HUES48 (cell line): ENCODE measurements at regions not wholly inside any gene's neighbourhood (a gene's known extent, or its start where the extent isn't known, plus 50 kb on each side); places are given as distances from the start of the nearest gene placed in this dataset.

Experiments
- H3K27ac ChIP-seq: one replicate; pipeline ENCODE4 v1.7.0; 2013; ENCODE audit warnings: low read depth, low read length, inconsistent platforms
- H3K27me3 ChIP-seq: 2 replicates; pipeline ENCODE4 v1.6.1; 2013; ENCODE audit warnings: mild to moderate bottlenecking, low read length; ENCODE audit not compliant: control insufficient read depth, insufficient read depth
- H3K36me3 ChIP-seq: 2 replicates; pipeline ENCODE4 v1.6.1; 2013; ENCODE audit warnings: low read length; ENCODE audit not compliant: control insufficient read depth, insufficient read depth
- H3K4me1 ChIP-seq: 2 replicates; pipeline ENCODE4 v1.6.1; 2013; ENCODE audit warnings: mild to moderate bottlenecking, low read length; ENCODE audit not compliant: control insufficient read depth, insufficient read depth
- H3K4me3 ChIP-seq: 2 replicates; pipeline ENCODE4 v1.5.1; 2013; ENCODE audit warnings: mild to moderate bottlenecking, low read depth, low read length
- H3K9ac ChIP-seq: 2 replicates; pipeline ENCODE4 v1.6.1; 2013; ENCODE audit warnings: mild to moderate bottlenecking, low read depth, low read length, moderate library complexity
- H3K9me3 ChIP-seq: 2 replicates; pipeline ENCODE4 v1.6.1; 2013; ENCODE audit warnings: low read length; ENCODE audit not compliant: control insufficient read depth, insufficient read depth

DNA sequence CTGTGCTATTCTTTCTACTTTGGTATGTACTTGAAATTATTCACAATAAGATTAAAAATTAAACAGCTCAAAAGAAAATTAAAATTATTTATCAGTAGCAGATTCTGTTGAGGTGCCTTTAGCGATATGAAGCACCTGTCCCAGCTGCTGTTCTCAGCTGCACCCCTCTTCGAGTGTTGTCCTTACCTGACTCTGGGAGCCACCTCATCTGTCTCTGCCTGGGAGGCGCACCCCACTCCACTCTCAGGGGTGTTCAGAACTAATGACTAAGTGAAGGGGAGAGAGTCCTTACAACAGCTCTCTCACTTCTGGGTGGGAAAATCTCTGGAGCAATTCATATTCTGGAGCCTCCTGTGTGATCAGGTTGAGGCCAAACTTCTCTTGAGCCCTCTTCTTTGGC is 745.7 kb downstream of the RFPL4B start:
- H3K4me1 ChIP-seq = peaks cover 4% of the 10 kb centered on the region; the same call in 1 of the 2 replicates
- no peaks in the 10 kb centered on the region for H3K36me3 ChIP-seq
- H3K27ac ChIP-seq = no peak overlapping the region
- no peaks in the 10 kb centered on the region for H3K27me3 ChIP-seq
- no peak overlapping the region for H3K4me3 ChIP-seq
- H3K9me3 ChIP-seq = no peaks in the 10 kb centered on the region
- H3K9ac ChIP-seq = no peak overlapping the region

DNA sequence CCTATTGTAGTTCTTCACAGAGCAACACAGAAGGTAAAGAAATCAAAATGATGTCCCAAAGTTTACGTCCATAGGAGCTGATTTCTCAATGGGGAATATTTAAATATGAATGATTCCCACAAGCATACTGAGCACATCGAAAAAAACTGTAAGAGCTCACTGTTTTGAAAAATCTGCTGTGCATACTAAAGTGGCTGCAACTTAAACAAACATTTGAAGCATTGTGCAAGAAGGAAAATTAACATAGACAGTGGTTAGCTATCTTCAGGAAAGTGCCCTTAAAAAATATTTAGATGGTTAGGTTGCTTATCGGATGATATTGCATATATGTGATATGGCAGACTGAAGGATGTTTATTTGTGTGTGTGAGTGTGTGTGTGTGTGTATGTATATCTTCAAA is 747.6 kb downstream of the RFPL4B start:
- H3K9me3 ChIP-seq = no peaks in the 10 kb centered on the region
- H3K36me3 ChIP-seq = no peaks in the 10 kb centered on the region
- no peak overlapping the region for H3K4me3 ChIP-seq
- H3K9ac ChIP-seq = no peak overlapping the region
- H3K4me1 ChIP-seq = peaks cover 4% of the 10 kb centered on the region; the same call in 1 of the 2 replicates
- no peaks in the 10 kb centered on the region for H3K27me3 ChIP-seq
- no peak overlapping the region for H3K27ac ChIP-seq

GRCh38 chr6:113095841-113096240 is 748.7 kb downstream of the RFPL4B start:
- Histone ChIP-seq H3K9me3 (no peaks in the 10 kb centered on the region), H3K4me3 (no peak overlapping the region), H3K36me3 (no peaks in the 10 kb centered on the region)

DNA sequence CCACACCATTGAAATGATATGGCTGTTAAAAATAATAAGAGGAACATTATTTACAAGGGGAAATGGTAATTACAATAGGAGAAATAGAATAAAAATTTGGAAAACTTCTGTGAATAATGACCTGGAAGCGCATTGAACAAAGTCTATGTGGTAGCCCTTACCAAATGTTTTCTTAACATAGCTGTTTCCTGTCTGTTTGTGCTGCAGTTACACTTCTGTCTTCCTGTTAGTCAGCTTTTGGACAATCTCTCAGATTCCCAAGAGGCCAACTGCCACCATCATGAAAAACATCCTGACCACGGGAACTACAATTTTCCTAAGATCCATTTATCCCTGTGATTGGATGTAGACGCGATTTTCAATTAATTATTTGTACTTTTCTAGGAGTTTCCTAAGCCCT is 754.4 kb upstream of the MARCKS start:
- no peaks in the 10 kb centered on the region for H3K9me3 ChIP-seq
- no peaks in the 10 kb centered on the region for H3K4me1 ChIP-seq
- no peak overlapping the region for H3K27ac ChIP-seq
- H3K36me3 ChIP-seq = no peaks in the 10 kb centered on the region
- H3K9ac ChIP-seq = no peak overlapping the region
- no peak overlapping the region for H3K4me3 ChIP-seq
- no peaks in the 10 kb centered on the region for H3K27me3 ChIP-seq

More at GRCh38 chr6:113095841-113096240, 748.7 kb downstream of the RFPL4B start:
- H3K9ac ChIP-seq = no peak overlapping the region
- H3K27ac ChIP-seq = no peak overlapping the region
- H3K4me1 ChIP-seq = peaks cover 4% of the 10 kb centered on the region; the same call in 1 of the 2 replicates
- no peaks in the 10 kb centered on the region for H3K27me3 ChIP-seq

DNA sequence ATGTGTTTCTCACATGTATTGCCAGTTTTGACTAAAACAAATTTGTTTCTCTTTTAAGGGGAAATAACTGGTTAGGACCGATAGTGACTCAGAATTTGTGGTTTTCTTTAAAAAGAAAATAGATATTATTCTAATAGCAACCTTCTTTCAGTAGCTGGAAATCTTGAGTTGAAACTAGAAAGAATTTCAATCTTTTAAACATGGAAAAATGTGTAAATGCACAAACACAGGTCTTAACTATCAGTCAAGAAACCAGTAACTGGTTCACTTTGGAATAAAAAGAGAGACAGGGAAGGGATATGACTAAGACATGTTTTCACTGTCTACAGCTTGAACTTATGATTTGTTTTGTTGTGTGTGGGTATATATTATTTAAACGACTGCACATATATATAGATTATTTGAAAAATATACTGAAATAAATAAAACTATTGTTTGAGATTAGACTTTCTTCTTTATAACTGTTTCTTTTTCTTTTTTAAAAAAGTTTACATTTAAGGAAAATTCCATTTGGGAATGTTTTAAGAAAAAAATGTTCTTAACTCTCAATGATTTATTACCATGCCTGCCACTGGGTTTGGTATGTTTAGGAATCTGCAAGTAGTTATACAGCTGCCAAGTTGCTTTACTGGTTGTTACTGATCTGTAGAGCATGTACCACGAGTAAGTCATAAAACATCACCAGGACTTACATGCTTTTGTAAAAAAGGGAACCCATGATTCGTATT is 753.3 kb upstream of the MARCKS start:
- Histone ChIP-seq H3K27ac (no peak overlapping the region), H3K36me3 (no peaks in the 10 kb centered on the region), H3K4me3 (no peak overlapping the region), H3K9ac (no peak overlapping the region), H3K9me3 (no peaks in the 10 kb centered on the region), H3K27me3 (no peaks in the 10 kb centered on the region), H3K4me1 (no peaks in the 10 kb centered on the region)

GRCh38 chr6:113104541-113104940 is 752.6 kb upstream of the MARCKS start:
- H3K27me3 ChIP-seq = no peaks in the 10 kb centered on the region
- no peaks in the 10 kb centered on the region for H3K9me3 ChIP-seq
- H3K36me3 ChIP-seq = no peaks in the 10 kb centered on the region
- no peak overlapping the region for H3K4me3 ChIP-seq
- H3K9ac ChIP-seq = no peak overlapping the region
- H3K27ac ChIP-seq = no peak overlapping the region
- no peaks in the 10 kb centered on the region for H3K4me1 ChIP-seq

DNA sequence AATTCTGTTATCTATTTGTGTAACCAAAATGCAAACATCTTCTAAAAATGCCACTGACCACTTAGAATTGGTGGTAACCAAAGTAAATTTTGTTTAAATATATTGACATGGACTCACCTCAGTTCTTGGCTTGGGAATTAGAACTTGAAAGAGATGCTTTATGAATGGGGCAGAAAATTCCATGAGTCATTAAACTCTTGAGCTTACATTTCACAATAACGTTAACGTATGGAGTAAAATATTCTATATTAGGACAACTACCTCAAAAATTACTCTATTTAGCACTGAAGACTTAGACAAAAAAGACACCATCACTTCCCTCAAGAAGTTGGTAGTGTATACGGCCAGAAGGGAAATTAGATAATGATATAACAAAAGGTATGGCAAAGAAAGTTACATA is 752.2 kb upstream of the MARCKS start:
- no peaks in the 10 kb centered on the region for H3K36me3 ChIP-seq
- H3K4me1 ChIP-seq = no peaks in the 10 kb centered on the region
- no peak overlapping the region for H3K27ac ChIP-seq
- no peaks in the 10 kb centered on the region for H3K9me3 ChIP-seq
- H3K27me3 ChIP-seq = no peaks in the 10 kb centered on the region
- no peak overlapping the region for H3K4me3 ChIP-seq
- H3K9ac ChIP-seq = no peak overlapping the region

GRCh38 chr6:113110211-113110610 is 746.9 kb upstream of the MARCKS start:
- no peaks in the 10 kb centered on the region for H3K27me3 ChIP-seq
- no peak overlapping the region for H3K9ac ChIP-seq
- H3K9me3 ChIP-seq = no peaks in the 10 kb centered on the region
- H3K4me1 ChIP-seq = no peaks in the 10 kb centered on the region
- no peak overlapping the region for H3K27ac ChIP-seq
- no peaks in the 10 kb centered on the region for H3K36me3 ChIP-seq
- no peak overlapping the region for H3K4me3 ChIP-seq

- Histone ChIP-seq H3K4me3 (no peak overlapping the region), H3K9ac (no peak overlapping the region), H3K27ac (no peak overlapping the region), H3K27me3 (no peaks in the 10 kb centered on the region), H3K4me1 (no peaks in the 10 kb centered on the region), H3K36me3 (no peaks in the 10 kb centered on the region), H3K9me3 (no peaks in the 10 kb centered on the region)
Observed at GRCh38 chr6:113111550-113111949, 745.6 kb upstream of the MARCKS start.

DNA sequence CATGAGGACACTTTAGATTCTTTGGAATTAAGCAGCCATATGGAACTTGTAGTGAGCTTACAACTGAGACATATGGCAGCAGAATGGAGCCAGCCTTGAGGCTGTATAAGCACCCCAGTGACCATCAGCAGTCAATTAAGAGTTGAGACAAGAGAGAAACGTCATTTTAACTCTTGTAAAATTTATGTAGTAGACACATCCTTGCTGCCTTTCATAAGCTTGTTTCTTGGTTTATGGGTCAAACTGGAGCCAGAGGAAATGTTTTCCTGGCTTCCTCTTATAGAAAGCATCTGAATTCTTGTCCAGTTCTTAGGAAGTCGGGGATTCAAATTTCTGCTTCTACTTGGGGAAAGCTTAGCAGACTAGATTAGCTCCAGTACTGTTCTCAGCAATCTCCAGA is 745.1 kb upstream of the MARCKS start:
- H3K4me3 ChIP-seq = no peak overlapping the region

GRCh38 chr6:113115196-113115595 is 741.9 kb upstream of the MARCKS start:
- Histone ChIP-seq H3K4me3 (no peak overlapping the region), H3K27ac (no peak overlapping the region), H3K36me3 (no peaks in the 10 kb centered on the region)

More for the DNA sequence above, 745.1 kb upstream of the MARCKS start:
- Histone ChIP-seq H3K27me3 (no peaks in the 10 kb centered on the region), H3K36me3 (no peaks in the 10 kb centered on the region), H3K9me3 (no peaks in the 10 kb centered on the region), H3K4me1 (no peaks in the 10 kb centered on the region), H3K27ac (no peak overlapping the region), H3K9ac (no peak overlapping the region)

More at GRCh38 chr6:113115196-113115595, 741.9 kb upstream of the MARCKS start:
- no peaks in the 10 kb centered on the region for H3K27me3 ChIP-seq
- no peaks in the 10 kb centered on the region for H3K9me3 ChIP-seq
- no peak overlapping the region for H3K9ac ChIP-seq
- H3K4me1 ChIP-seq = no peaks in the 10 kb centered on the region
